NCI-H226 (cell line): ENCODE measurements at regions not wholly inside any gene's neighbourhood (a gene's known extent, or its start where the extent isn't known, plus 50 kb on each side); places are given as distances from the start of the nearest gene placed in this dataset.
"Not testable (repeated sequence)": the region's sequence is repeated elsewhere in the genome, so short reads cannot be mapped to it uniquely, and the experiment has no call there.

Experiments
- DNase-seq: peaks from one replicate; pipeline ENCODE4 v3.0.0-alpha.2; 2015

GRCh38 chr2:226115832-226116200 is 683.8 kb downstream of the IRS1 start:
- DNase-seq, result peak; percentile 39

DNA sequence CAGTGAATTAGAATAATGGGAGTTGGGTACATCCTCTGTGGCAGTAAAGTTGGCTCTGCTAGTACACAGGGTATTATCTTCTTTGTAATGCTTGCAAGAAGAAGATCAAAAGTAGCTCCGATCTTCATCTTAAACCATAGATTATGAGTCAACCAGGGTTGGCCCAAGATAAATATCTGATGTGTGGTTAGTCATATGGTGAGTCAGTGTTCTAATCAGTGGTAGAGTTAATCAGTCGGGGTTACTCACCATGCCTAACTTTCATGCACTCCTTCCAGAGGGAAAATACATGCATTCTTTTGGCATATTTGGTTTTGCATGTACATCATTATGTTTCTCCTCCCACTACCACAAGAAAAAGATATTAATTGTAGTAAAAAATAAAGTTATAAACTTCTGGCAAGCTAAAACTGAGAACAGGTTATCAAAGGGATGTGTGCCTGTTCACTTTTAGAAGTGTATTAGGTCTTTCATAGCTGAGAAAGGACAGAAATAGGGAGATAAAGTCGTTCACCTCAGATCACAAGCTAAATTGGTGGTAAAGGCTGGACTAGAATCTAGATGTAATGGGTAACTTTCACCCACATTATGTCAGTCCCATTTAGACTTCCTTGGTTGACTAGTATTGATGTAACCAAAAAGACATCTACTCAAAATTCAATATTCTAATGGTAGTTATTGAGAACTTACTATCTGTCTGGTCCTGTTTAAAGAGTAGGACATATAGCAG is 684.4 kb downstream of the IRS1 start:
- peak; percentile 95 for DNase-seq

DNA sequence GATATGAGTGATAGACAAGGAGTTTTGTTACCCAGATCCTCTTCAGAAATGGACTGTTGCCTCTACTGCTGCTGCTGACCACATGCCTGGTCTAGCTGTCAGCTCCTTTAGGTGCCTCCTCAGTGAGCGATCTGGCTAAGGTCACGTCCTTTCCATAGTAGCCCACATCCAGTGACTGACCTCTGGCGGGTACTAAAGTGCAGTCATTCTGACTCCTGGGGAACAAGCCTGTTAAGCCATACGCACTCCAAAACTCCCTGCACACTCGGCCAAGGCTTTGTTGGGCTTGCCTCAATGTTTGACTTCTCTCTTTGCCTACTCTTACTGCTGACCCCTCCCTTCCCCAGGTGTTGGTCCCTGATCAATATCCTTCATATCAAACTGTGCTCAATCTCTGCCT is 685.2 kb downstream of the IRS1 start:
- DNase-seq, result peak; percentile 8

DNA sequence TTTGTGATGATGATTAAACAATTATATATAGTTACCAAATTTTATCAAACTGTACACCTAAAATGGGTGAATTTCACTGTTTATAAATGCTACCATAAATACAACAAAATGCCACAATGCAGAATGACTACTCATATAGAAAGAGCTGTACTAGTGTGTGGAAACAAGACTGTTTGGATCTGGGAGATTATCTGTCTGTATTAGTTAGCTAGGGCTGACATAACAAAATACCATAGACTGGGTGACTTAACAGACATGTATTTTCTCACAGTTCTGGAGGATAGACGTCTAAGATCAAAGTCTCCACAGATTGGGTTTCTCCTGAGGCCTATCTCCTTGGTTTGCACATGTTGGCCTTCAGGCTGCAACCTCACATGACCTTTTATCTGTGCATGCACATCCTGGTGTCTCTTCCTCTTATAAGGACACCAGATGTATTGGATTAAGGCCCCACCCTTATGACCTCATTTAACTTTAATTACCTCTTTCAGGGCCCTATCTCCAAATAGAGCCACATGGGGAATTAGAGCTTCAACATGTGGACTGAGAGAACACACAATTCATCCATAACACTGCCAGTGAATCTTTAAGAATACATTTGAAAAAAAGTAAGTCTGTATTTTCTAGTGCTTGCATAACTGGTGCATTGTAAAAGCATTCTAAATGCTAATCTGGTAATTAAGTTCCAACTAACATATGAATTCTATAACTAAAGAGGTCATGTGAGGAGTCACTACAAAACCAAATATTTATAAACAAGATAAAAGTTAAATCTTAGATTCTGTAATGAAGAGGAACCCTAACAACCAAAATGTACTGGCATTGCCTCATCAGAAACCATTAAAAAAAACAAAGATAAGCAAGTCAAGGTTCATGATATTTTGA is 699.6 kb downstream of the NYAP2 start:
- no peak for DNase-seq

DNA sequence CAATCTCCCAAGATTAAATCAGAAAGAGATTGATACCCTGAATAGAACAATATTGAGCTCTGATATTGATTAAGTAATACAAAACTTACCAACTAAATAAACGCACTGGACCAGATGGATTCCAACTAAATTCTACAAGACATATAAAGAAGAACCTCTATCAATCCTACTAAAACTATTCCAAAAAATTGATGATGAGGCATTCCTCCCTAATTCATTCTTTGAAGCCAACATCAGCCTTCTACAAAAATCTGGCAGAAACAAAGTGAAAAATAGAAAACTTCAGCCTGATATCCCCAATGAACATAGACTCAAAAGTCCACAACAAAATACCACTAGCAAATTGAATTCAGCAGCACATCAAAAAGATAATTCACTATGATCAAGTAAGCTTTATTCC is 695.5 kb downstream of the NYAP2 start:
- DNase-seq, result no peak

GRCh38 chr2:226093364-226093763 is 693.9 kb downstream of the NYAP2 start:
- no peak for DNase-seq

DNA sequence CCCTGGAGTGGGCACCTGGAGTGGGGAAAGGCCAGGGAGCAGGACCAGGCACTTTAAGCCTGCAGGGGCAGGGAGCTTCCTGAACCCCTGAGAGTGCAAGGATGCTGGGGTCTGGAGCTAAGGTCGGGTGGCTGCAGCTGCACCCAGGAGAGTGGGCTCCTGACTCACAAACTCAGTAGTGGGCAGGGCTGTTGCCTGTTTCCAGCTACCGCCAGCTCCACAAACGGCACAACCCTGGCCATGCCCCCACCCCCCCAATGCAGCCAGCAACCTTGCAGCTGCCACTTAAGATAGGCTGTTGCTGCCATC is 688.8 kb downstream of the NYAP2 start:
- no peak for DNase-seq

DNA sequence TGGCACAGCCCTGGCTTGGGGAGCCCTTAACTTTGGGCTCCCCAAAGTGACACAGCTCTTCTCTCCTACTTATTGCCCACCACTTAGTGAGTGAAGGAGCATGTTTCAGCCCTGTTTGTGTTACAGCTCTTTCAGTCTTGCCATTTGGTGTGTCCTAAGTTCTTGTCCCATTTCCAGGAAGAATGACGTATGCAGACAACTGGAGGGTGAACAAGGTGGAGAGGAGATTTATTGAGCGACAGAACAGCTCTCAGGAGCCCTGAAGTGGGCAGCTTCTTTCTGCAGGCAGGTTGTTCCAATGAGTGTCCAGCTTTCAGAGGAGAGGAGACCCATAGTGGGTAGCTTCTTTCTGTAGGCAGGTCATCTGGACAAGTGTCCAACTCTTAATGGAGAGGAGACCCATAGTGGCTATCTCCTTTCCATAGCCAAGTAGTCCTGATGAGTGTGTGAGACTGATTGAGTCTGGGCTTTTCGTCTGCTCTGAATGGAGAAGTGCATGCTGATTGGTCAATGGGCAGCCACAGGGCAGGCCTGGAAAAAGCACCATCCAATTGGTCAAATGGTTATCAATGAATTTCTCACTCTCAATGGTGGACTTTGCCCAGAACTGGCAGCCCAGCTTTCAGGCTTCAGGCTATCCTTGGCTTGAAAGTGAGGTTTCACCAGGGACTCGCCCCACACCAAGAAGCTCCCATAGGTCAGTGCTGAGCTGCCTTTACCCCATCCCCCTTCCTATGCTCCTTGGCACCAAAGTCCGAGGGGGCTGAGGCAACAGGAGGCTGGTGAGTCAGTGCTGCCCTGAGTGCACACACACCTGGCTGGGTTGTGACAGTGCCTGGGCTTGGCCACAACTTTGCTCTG is 688.2 kb downstream of the NYAP2 start:
- DNase-seq, result no peak

- DNase-seq, result no peak
Measured at GRCh38 chr2:226087051-226087450, 687.5 kb downstream of the NYAP2 start.

DNA sequence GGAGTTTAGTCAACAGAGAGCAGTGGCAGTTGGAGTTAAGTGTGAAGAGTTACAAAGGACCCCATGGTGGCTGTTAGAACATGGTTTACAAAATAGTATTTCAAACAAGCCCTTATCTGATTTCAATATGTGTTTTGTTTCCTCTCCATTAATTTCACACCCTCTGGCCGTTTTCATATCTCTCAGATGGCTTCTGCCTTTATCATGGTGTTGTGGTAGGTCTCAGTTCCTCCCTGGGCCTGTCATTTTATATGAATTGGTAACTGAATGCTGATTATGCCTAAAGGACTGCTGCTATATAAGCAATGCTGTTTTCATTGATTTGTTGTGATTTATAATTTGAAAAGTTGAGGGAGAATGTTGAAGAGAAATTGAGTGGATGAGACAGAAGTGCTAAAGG is 686.7 kb downstream of the NYAP2 start:
- no peak for DNase-seq

DNA sequence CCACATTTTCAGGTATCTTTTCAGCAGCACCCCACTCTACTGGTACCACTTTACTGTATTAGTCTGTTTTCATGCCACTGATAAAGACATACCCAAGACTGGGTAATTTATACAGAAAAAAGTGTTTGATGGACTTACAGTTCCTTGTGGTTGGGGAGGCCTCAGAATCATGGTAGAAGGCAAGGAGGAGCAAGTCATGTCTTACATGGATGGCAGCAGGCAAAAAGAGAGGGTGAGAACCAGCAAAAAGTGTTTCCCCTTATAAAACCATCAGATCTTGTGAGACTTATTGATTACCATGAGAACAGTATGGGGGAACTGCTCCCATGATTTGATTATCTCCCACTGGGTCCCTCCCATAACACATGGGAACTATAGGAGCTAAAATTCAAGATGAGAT is 685.9 kb downstream of the NYAP2 start:
- not testable (repeated sequence) for DNase-seq

DNA sequence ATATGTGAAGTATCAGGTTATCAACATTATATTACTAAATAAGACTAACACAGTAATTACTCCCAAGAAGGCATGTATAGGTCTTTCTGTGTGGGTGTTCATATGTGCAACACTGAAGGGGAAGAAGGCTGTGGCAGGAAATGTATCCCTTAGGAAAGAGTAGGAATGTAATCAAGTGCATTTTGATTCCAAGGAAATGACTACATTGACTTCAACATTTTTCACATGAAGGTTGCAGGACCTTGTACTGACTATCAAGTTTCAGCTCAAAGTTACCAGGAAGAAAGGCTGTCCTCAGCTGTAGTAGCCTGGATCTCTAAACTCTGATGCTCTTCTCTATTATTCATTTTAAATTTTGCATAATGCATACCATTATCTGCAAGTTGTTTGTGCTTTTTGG is 680.8 kb downstream of the NYAP2 start:
- peak; percentile 68 for DNase-seq

DNA sequence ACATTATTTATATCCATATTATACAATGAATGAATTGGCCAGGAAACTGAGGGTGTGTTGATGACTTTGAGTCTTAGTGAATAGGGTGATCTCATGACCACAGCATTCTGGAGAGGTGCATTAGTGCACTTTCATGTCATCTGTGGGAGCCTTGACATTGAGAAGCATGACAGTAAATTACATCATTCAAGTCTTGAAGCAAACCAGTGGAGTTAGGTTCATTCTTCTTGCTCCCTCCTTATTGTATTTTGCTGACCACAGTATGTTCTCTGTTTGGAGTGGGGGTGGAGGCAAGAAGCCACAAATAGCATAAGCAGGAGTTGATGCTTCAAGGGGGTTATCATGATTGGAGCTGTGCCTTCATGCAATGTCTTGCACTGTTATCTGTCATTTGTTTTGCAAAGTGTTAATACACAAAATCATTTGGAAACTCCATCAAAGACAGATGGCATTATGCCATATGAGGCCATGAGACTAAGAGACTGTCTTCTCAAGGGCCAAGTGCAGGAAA is 680.2 kb downstream of the NYAP2 start:
- DNase-seq, result peak; percentile 91

DNA sequence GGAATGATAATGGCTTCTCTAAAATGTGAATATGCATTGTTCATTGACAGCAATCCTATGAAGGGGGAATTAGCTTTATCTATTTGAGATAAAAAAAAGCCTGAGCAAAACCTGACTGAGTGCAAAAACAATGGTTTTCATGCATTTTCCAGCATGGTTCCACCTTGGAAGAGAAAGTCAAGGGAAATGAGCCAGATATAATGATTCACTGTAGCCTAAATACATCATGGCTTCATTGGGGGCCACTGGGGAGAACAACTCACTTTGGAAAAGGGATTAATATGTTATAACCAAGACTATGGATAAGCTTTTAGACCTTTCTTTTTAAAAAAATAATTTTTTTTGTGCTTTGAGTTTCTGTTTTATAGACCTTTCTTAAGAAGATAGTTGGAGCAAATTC is 679.7 kb downstream of the NYAP2 start:
- peak; percentile 70 for DNase-seq

- no peak for DNase-seq
Measured at GRCh38 chr2:226078666-226079065, 679.2 kb downstream of the NYAP2 start.

- no peak for DNase-seq
Measured at GRCh38 chr2:226077841-226078240, 678.3 kb downstream of the NYAP2 start.

GRCh38 chr2:226077031-226077430 is 677.5 kb downstream of the NYAP2 start:
- no peak for DNase-seq

- no peak for DNase-seq
Measured at GRCh38 chr2:226076529-226076928, 677.0 kb downstream of the NYAP2 start.

DNA sequence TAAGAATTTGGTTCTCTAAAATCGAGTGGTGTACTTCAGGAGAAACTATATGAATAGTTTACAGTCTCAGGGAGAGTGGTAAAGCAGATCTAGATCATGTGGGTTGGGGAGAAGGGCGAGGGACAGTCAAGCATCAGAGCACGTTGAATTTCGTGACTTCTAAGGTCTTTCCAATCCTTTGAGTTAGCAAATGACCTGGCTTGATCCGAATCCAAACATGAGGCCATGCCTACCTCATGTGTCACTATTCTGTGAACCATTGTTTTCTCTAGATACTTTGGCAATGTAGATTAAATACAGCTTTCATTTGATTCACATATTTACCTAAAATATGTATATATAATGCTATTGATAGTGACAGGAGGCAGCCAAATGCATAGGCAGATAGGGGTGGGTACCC is 674.9 kb downstream of the NYAP2 start:
- no peak for DNase-seq

GRCh38 chr2:226073496-226074160 is 674.1 kb downstream of the NYAP2 start:
- DNase-seq, result no peak

- DNase-seq, result no peak
Measured at GRCh38 chr2:226066873-226067272, 667.4 kb downstream of the NYAP2 start.

DNA sequence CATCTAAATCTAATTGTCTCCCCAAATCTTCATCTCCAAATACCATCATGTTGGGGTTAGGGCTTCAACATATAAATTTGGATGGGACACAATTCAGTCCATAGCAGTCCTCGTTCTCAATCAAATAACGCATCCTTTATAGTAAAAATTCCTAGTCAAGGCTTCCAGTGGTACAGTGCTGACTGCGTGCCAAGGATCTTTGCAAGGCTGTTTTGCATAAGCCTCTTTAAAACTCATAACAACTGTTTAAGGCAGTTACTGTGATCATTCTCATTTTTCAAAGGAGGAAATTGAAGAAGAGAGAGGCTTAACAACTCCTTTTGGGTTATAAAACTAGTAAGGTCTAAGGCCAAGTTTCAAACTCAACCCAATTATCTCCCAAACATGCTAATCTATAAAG is 666.9 kb downstream of the NYAP2 start:
- DNase-seq, result no peak
